RWPE1 (cell line): ENCODE measurements at regions not wholly inside any gene's neighbourhood (a gene's known extent, or its start where the extent isn't known, plus 50 kb on each side); places are given as distances from the start of the nearest gene placed in this dataset.

Experiments used
- CTCF ChIA-PET: fragments of 350-600 bp; sonication (Branson Sonifier 250); formaldehyde crosslinking; extraction: SDS; loops from one replicate; lab custom pipeline; 2021; lab: Yijun Ruan, JAX
- POLR2A ChIA-PET: fragments of 400-600 bp; formaldehyde crosslinking; extraction: SDS; loops from one replicate; lab custom pipeline; 2020; ENCODE audit warnings: antibody characterized with exemption; ENCODE audit not compliant: low non-redundant PET; lab: Yijun Ruan, JAX
- DNase-seq: peaks from one replicate; pipeline ENCODE4 v3.0.0; 2012; ENCODE audit warnings: low spot score
- H3K27ac ChIP-seq: fragments of 450-650 bp; 2 replicates; pipeline ENCODE4 v1.5.1; 2017
- CTCF ChIP-seq: fragments of 450-650 bp; conservative IDR thresholded peaks from 2 replicates; pipeline ENCODE4 v1.5.1; 2017; ENCODE audit warnings: low read depth, mild to moderate bottlenecking

- POLR2A ChIA-PET, result no interaction called here
- no peak overlapping the region for H3K27ac ChIP-seq
- no peak for TF ChIP-seq CTCF
- DNase-seq, result no peak
- CTCF ChIA-PET, result interaction anchor here (1.1 kb wide), 1 partner anchor 26 kb away, joined by 4 read pairs; no protein-coding TSS in a partner anchor
These were observed 52.2 kb upstream of the HMGXB4 start for GRCh38 chr22:35204807-35205775.

GRCh38 chr22:35205961-35206360 is 51.3 kb upstream of the HMGXB4 start:
- no peak for TF ChIP-seq CTCF
- CTCF ChIA-PET, result interaction anchor here (1.1 kb wide), 1 partner anchor 26 kb away, joined by 4 read pairs; no protein-coding TSS in a partner anchor
- H3K27ac ChIP-seq, result no peak overlapping the region
- peak; percentile 4 for DNase-seq
- POLR2A ChIA-PET, result no interaction called here

- ChIA-PET POLR2A (no interaction called here), CTCF (no interaction called here)
- TF ChIP-seq CTCF, result no peak
- no peak overlapping the region for H3K27ac ChIP-seq
- DNase-seq, result no peak
These were observed 50.4 kb upstream of the HMGXB4 start for GRCh38 chr22:35206889-35207288.
